Endothelial cell (in vitro differentiated cells): ENCODE measurements at regions not wholly inside any gene's neighbourhood (a gene's known extent, or its start where the extent isn't known, plus 50 kb on each side); places are given as distances from the start of the nearest gene placed in this dataset.

Experiments used
- DNase-seq: peaks from one replicate; pipeline ENCODE4 v3.0.0; 2021; ENCODE audit warnings: low spot score
- H3K27ac Mint-ChIP-seq: one replicate; pipeline ENCODE4 v1.8.0; 2021; ENCODE audit warnings: mixed read lengths, inconsistent platforms; ENCODE audit not compliant: unreplicated experiment
- H3K27me3 Mint-ChIP-seq: one replicate; pipeline ENCODE4 v1.8.0; 2021; ENCODE audit warnings: mild to moderate bottlenecking, moderate library complexity, mixed read lengths, inconsistent platforms; ENCODE audit not compliant: unreplicated experiment
- H3K36me3 Mint-ChIP-seq: one replicate; pipeline ENCODE4 v1.8.0; 2021; ENCODE audit warnings: mild to moderate bottlenecking, low read depth, mixed read lengths, inconsistent platforms; ENCODE audit not compliant: unreplicated experiment
- H3K4me1 Mint-ChIP-seq: one replicate; pipeline ENCODE4 v1.8.0; 2021; ENCODE audit warnings: mild to moderate bottlenecking, mixed read lengths, inconsistent platforms; ENCODE audit not compliant: unreplicated experiment
- H3K4me3 Mint-ChIP-seq: one replicate; pipeline ENCODE4 v1.8.0; 2021; ENCODE audit warnings: mild to moderate bottlenecking, mixed read lengths, inconsistent platforms; ENCODE audit not compliant: unreplicated experiment
- H3K9me3 Mint-ChIP-seq: one replicate; pipeline ENCODE4 v1.8.0; 2021; ENCODE audit warnings: mixed read lengths, inconsistent platforms; ENCODE audit not compliant: unreplicated experiment
- TF ChIP-seq, protein P1 (sequence below): fragments of 200-600 bp; sonication (generic); IDR thresholded peaks from one replicate; pipeline ENCODE4 v1.5.0; 2021; ENCODE audit warnings: antibody characterized with exemption; ENCODE audit not compliant: unreplicated experiment

GRCh38 chr16:17658881-17659280 lies 188.1 kb upstream of the XYLT1 start:
- no peak for DNase-seq
- H3K4me3 Mint-ChIP-seq: no peak overlapping the region
- H3K27ac Mint-ChIP-seq: no peak overlapping the region
- H3K27me3 Mint-ChIP-seq: no peaks in the 10 kb centered on the region
- TF ChIP-seq, protein P1, sequence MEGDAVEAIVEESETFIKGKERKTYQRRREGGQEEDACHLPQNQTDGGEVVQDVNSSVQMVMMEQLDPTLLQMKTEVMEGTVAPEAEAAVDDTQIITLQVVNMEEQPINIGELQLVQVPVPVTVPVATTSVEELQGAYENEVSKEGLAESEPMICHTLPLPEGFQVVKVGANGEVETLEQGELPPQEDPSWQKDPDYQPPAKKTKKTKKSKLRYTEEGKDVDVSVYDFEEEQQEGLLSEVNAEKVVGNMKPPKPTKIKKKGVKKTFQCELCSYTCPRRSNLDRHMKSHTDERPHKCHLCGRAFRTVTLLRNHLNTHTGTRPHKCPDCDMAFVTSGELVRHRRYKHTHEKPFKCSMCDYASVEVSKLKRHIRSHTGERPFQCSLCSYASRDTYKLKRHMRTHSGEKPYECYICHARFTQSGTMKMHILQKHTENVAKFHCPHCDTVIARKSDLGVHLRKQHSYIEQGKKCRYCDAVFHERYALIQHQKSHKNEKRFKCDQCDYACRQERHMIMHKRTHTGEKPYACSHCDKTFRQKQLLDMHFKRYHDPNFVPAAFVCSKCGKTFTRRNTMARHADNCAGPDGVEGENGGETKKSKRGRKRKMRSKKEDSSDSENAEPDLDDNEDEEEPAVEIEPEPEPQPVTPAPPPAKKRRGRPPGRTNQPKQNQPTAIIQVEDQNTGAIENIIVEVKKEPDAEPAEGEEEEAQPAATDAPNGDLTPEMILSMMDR: no peak
- H3K9me3 Mint-ChIP-seq: no peaks in the 10 kb centered on the region
- no peaks in the 10 kb centered on the region for H3K4me1 Mint-ChIP-seq
- no peaks in the 10 kb centered on the region for H3K36me3 Mint-ChIP-seq

DNA sequence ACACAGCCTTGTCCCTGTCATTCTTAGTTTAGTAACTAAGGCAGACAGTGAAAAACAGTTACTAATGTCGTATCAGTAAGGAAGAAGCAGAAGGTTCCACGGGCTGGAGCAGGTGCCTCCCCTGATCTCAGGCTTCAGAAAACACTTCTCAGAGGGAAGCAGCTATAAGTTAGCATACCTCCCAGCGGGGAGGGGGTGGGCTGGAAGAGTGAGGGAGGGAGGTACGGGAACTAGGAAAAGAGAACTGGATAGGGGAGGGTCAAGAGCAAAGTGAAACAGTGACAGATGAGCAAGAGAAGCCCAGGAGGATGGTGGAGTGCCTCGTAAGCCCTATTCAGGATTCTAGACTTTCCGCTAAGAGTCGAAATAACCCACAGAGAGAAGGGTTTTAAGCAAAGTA lies 186.3 kb upstream of the XYLT1 start:
- H3K36me3 Mint-ChIP-seq: no peaks in the 10 kb centered on the region
- H3K4me1 Mint-ChIP-seq: no peaks in the 10 kb centered on the region
- TF ChIP-seq, protein P1: no peak
- DNase-seq: no peak
- no peak overlapping the region for H3K4me3 Mint-ChIP-seq
- H3K27me3 Mint-ChIP-seq: no peaks in the 10 kb centered on the region
- H3K27ac Mint-ChIP-seq: no peak overlapping the region
- no peaks in the 10 kb centered on the region for H3K9me3 Mint-ChIP-seq

DNA sequence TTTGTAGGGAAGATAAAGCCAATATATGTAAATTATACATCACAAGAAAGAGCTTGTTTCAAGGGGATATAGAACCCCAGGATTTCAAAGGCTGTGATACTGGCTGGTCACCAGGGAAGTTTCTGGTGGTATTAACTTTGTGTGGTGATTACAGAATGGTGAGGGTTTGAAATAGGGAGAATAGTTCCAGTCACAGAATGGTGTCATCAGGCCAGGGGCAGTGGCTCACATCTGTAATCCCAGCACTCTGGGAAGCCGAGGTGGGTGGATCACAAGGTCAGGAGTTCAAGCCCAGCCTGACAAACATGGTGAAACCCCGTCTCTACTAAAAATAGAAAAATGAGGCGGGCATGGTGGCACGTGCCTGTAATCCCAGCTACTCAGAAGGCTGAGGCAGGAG lies 183.8 kb upstream of the XYLT1 start:
- Mint-ChIP-seq H3K9me3 (no peaks in the 10 kb centered on the region), H3K4me3 (no peak overlapping the region), H3K27ac (no peak overlapping the region), H3K4me1 (no peaks in the 10 kb centered on the region), H3K27me3 (no peaks in the 10 kb centered on the region), H3K36me3 (no peaks in the 10 kb centered on the region)
- DNase-seq: no peak
- TF ChIP-seq, protein P1: no peak

- no peak for DNase-seq
- no peaks in the 10 kb centered on the region for H3K36me3 Mint-ChIP-seq
- no peaks in the 10 kb centered on the region for H3K27me3 Mint-ChIP-seq
- TF ChIP-seq, protein P1: no peak
- no peaks in the 10 kb centered on the region for H3K9me3 Mint-ChIP-seq
- no peaks in the 10 kb centered on the region for H3K4me1 Mint-ChIP-seq
- no peak overlapping the region for H3K4me3 Mint-ChIP-seq
- H3K27ac Mint-ChIP-seq: no peak overlapping the region
Measured at GRCh38 chr16:17654142-17654541, 183.4 kb upstream of the XYLT1 start.

DNA sequence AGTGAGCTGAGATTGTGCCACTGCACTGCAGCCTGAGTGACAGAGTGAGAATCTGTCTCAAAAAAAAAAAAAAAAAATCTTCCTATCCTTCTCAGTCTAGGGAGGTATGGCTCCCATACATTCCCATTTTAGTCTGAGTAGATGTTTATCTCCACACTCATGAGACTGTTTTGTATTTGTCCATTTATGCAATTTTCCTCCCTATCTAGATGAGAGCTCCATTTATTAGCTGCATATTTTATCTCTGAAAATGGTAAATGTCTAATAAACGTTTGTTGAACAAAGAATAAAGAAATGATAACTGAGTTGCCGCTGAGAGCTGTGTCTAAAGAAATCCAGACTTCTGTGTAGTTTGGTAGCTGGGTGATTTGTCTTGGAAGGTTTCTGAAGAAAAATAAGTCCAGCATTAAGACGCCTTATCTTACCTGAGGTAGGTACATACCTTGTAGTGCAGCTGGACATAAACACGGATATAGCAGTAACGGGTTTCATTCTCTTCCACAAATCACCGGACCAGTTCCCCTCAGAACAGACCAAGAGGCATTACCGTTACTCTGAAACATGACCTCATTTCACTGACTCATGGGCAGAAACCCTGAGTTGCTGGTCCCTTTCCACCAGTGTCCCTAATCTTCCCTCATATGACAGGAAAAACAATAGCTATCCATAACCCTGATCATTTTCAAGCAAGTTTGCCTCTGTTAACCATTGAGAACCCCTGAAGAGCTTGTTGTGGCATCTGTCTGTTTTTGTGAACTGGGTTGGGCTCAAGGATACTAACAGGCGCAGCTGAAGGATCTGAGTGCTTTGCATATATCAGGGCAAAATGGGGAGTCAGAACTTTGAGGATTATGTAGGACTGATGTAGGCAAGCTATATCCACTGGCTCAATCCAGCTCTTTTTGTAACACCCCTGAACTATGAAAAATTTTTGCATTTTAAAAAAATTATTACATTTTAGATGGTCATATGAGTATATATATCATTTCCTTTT lies 177.4 kb upstream of the XYLT1 start:
- no peak overlapping the region for H3K4me3 Mint-ChIP-seq
- no peak for DNase-seq
- no peak overlapping the region for H3K27ac Mint-ChIP-seq
- no peaks in the 10 kb centered on the region for H3K36me3 Mint-ChIP-seq
- H3K27me3 Mint-ChIP-seq: peaks cover 2% of the 10 kb centered on the region
- no peaks in the 10 kb centered on the region for H3K9me3 Mint-ChIP-seq
- TF ChIP-seq, protein P1: no peak
- no peaks in the 10 kb centered on the region for H3K4me1 Mint-ChIP-seq
